ENCODE measurements at regions not wholly inside any gene's neighbourhood (a gene's known extent, or its start where the extent isn't known, plus 50 kb on each side); places are given as distances from the start of the nearest gene placed in this dataset.

DNA sequence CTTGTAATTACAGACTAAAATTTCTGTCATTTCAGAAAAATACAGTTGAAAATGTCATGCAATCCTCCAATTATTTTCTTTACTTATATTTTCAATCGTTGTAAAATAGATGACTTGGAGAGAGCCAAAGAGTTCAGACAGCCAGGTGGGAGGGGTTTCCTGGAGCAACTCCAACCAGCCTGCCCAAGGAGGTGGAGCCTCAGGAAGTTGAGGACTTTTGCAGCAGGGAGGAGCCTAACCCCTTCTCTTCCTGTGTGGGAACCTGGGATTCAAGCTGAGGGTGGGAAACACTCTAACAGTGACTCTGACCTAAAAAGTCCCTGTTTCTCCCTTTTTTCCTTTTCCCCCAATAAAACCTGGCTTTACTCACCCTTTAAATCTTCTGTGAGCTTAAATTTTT lies 72.2 kb upstream of the GABRG1 start:
- Mint-ChIP-seq H3K4me3 (no peak overlapping the region), H3K4me1 (ENCODE audit: low read depth) (no peaks in the 10 kb centered on the region), H3K9me3 (peaks cover 15% of the 10 kb centered on the region), H3K27me3 (ENCODE audit: insufficient read depth) (no peaks in the 10 kb centered on the region), H3K36me3 (ENCODE audit: low read depth) (no peaks in the 10 kb centered on the region), H3K27ac (no peak overlapping the region)
- TF ChIP-seq CTCF (IDR thresholded peaks at IDR 0.05) = no peak
- DNase-seq = no peak

DNA sequence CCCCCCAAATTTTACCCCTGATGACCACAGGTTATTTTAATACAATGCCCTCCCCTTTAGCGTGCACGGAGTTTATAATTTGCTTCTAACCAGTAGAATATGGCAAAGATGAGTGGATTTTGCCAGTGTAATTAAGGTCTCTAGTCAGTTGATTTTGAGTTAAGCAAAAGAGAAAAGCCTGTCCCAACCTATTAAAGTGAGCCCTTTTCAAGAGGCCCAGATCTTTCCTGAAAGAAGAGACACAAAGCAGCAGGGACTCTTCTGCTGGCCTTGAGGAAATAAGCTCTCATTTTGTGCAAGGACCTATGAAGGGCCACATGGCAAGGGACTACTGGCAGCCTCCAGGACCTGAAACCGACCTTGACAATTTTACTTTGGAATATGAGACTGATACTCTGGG lies 61.9 kb upstream of the GABRG1 start:
- no peak overlapping the region for H3K4me3 Mint-ChIP-seq

DNA sequence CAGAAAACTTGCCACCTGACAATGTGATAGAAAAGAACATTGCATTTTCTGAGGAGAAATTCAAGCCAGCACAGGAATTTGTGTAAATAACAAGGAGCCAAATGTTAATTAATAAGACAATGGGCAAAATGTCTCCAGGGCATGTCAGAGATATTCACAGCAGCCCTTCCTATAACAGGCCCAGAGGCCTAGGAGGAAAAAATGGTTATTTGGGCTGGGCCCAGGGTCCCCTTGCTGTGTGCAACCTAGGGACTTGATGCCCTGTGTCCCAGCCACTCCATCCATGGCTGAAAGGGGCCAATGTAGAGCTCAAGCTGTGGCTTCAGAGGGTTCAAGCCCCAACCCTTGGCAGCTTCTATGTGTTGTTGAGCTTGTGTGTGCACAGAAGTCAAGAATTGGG lies 55.5 kb upstream of the GABRG1 start:
- Mint-ChIP-seq H3K27me3 (ENCODE audit: insufficient read depth) (no peaks in the 10 kb centered on the region), H3K27ac (no peak overlapping the region), H3K4me1 (ENCODE audit: low read depth) (no peaks in the 10 kb centered on the region), H3K4me3 (no peak overlapping the region), H3K9me3 (peaks cover 69% of the 10 kb centered on the region), H3K36me3 (ENCODE audit: low read depth) (peaks cover 6% of the 10 kb centered on the region; the same call in 1 of the 2 replicates)
- no peak for DNase-seq
- TF ChIP-seq CTCF (IDR thresholded peaks at IDR 0.05) = no peak

More for the DNA sequence above, 61.9 kb upstream of the GABRG1 start:
- Mint-ChIP-seq H3K4me1 (ENCODE audit: low read depth) (no peaks in the 10 kb centered on the region), H3K27me3 (ENCODE audit: insufficient read depth) (no peaks in the 10 kb centered on the region), H3K9me3 (peaks cover 36% of the 10 kb centered on the region), H3K27ac (no peak overlapping the region), H3K36me3 (ENCODE audit: low read depth) (peaks cover 2% of the 10 kb centered on the region; the same call in 1 of the 2 replicates)
- DNase-seq = no peak
- TF ChIP-seq CTCF (IDR thresholded peaks at IDR 0.05) = no peak
